ENCODE measurements at regions not wholly inside any gene's neighbourhood (a gene's known extent, or its start where the extent isn't known, plus 50 kb on each side); places are given as distances from the start of the nearest gene placed in this dataset.

- H3K27me3 ChIP-seq = no peaks in the 10 kb centered on the region
Measured at GRCh38 chr6:12590901-12591300, 125.7 kb upstream of the PHACTR1 start.

GRCh38 chr6:12592634-12593033 lies 123.9 kb upstream of the PHACTR1 start:
- peaks cover 22% of the 10 kb centered on the region for H3K4me1 ChIP-seq
- no peak overlapping the region for H3K9ac ChIP-seq
- no peak overlapping the region for H3K4me2 ChIP-seq
- no peaks in the 10 kb centered on the region for H4K20me1 ChIP-seq
- no peak overlapping the region for H3K4me3 ChIP-seq
- no peak for TF ChIP-seq Cebpa-rat (IDR thresholded peaks at IDR 0.05)
- no peaks in the 10 kb centered on the region for H3K9me3 ChIP-seq
- no peaks in the 10 kb centered on the region for H3K36me3 ChIP-seq
- H3K27me3 ChIP-seq = no peaks in the 10 kb centered on the region
- H3K27ac ChIP-seq = no peak overlapping the region

More at GRCh38 chr6:12590901-12591300, 125.7 kb upstream of the PHACTR1 start:
- H3K27ac ChIP-seq = no peak overlapping the region
- no peak for TF ChIP-seq Cebpa-rat (IDR thresholded peaks at IDR 0.05)
- no peak overlapping the region for H3K9ac ChIP-seq
- H3K4me3 ChIP-seq = no peak overlapping the region
- H4K20me1 ChIP-seq = no peaks in the 10 kb centered on the region
- no peak overlapping the region for H3K4me2 ChIP-seq
- H3K9me3 ChIP-seq = no peaks in the 10 kb centered on the region
- H3K36me3 ChIP-seq = no peaks in the 10 kb centered on the region
- peaks cover 19% of the 10 kb centered on the region for H3K4me1 ChIP-seq

GRCh38 chr6:12593771-12594529 lies 122.6 kb upstream of the PHACTR1 start:
- no peaks in the 10 kb centered on the region for H3K36me3 ChIP-seq
- no peak for TF ChIP-seq Cebpa-rat (IDR thresholded peaks at IDR 0.05)
- no peaks in the 10 kb centered on the region for H3K9me3 ChIP-seq
- peaks cover 22% of the 10 kb centered on the region for H3K4me1 ChIP-seq
- no peaks in the 10 kb centered on the region for H4K20me1 ChIP-seq
- peak overlapping the region; percentile 37; the same call in 1 of the 2 replicates for H3K27ac ChIP-seq
- no peaks in the 10 kb centered on the region for H3K27me3 ChIP-seq
- peak overlapping the region; percentile 54 for H3K4me2 ChIP-seq
- H3K4me3 ChIP-seq = no peak overlapping the region
- no peak overlapping the region for H3K9ac ChIP-seq

DNA sequence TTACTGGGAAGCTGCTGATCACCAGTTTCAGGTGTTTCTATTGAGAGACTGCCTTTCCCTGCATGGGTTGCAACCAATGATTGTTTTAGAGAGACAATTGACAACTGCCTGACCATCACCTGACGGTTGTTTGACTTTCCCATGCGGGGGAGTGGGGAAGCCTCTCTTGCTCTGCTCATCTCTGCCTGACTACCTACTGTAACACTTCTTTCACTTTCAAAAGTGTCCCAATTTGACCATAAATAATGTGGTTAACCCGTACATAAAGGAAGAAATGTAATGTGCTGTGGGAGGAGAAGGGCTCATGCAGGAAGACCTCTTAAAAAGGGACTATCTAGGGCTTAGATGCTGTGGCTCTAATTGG lies 122.1 kb upstream of the PHACTR1 start:
- no peak for TF ChIP-seq Cebpa-rat (IDR thresholded peaks at IDR 0.05)
- Histone ChIP-seq H3K27ac (peak overlapping the region; percentile 37; the same call in 1 of the 2 replicates), H3K36me3 (no peaks in the 10 kb centered on the region), H4K20me1 (no peaks in the 10 kb centered on the region), H3K4me1 (peaks cover 22% of the 10 kb centered on the region), H3K27me3 (no peaks in the 10 kb centered on the region), H3K9ac (no peak overlapping the region), H3K4me3 (no peak overlapping the region), H3K9me3 (no peaks in the 10 kb centered on the region), H3K4me2 (peak overlapping the region; percentile 54)

DNA sequence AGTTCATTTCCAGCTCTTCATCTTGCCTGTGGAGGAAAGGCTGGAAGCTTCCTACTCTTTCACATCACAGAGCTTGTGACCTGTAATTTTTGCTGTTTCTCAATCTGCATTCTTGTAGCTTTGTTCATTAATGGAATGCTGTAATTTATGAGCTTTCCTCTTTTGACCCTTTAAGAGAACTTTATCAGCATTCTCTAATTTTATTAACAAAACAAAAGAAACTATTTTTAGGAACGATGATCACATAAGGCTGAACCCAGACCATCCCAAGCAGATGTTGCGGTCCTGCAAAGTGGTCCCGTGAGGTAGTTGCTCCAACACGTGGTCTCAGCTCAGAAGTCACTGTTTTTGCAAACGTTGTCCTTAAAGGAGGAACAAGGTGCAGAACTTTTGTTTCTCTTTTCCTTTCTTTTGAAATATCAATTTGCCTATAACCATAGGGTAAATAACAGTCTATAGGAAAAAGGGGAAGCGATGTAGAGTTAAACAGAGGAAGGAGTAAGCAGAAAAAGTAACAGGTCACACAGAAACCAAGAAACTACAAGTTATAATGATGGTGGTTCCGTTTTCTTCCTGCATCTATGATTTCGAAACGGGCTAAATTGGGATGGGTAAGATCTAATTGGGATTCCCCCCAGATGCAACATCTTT lies 121.3 kb upstream of the PHACTR1 start:
- H3K36me3 ChIP-seq = no peaks in the 10 kb centered on the region
- no peak for TF ChIP-seq Cebpa-rat (IDR thresholded peaks at IDR 0.05)
- no peak overlapping the region for H3K4me3 ChIP-seq
- peak overlapping the region; percentile 54 for H3K4me2 ChIP-seq
- H3K4me1 ChIP-seq = peaks cover 22% of the 10 kb centered on the region
- no peak overlapping the region for H3K9ac ChIP-seq
- peak overlapping the region; percentile 37; the same call in 1 of the 2 replicates for H3K27ac ChIP-seq
- H3K9me3 ChIP-seq = no peaks in the 10 kb centered on the region
- no peaks in the 10 kb centered on the region for H4K20me1 ChIP-seq
- no peaks in the 10 kb centered on the region for H3K27me3 ChIP-seq

DNA sequence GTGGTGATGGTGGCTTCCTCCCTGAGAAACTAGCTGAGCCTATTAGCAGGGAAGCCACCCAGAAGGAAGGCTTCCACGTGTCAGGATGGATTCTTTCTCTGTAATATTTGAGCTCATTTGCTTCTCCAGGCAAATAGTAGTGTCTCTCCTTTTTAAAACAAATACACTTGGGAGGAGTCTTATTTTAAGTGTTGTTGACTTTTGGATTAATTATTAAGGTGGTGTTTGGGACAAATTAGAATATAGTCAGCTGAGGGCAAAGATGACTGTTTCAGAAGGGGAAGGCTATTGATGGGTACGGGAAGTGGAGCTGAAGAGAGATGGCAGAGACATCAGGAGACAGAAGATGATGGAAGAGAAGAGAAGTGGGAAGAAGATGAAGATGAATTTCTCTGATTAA lies 119.8 kb upstream of the PHACTR1 start:
- no peaks in the 10 kb centered on the region for H3K9me3 ChIP-seq
- no peaks in the 10 kb centered on the region for H4K20me1 ChIP-seq
- H3K27ac ChIP-seq = no peak overlapping the region
- no peaks in the 10 kb centered on the region for H3K36me3 ChIP-seq
- no peak overlapping the region for H3K9ac ChIP-seq
- no peaks in the 10 kb centered on the region for H3K27me3 ChIP-seq
- H3K4me1 ChIP-seq = peaks cover 29% of the 10 kb centered on the region
- no peak overlapping the region for H3K4me2 ChIP-seq
- no peak for TF ChIP-seq Cebpa-rat (IDR thresholded peaks at IDR 0.05)
- no peak overlapping the region for H3K4me3 ChIP-seq

GRCh38 chr6:12598919-12599318 lies 117.6 kb upstream of the PHACTR1 start:
- TF ChIP-seq Cebpa-rat (IDR thresholded peaks at IDR 0.05) = no peak
- Histone ChIP-seq H3K4me1 (peaks cover 40% of the 10 kb centered on the region), H3K4me2 (no peak overlapping the region), H3K27me3 (no peaks in the 10 kb centered on the region), H3K9me3 (no peaks in the 10 kb centered on the region), H3K4me3 (no peak overlapping the region), H4K20me1 (no peaks in the 10 kb centered on the region), H3K9ac (no peak overlapping the region), H3K36me3 (no peaks in the 10 kb centered on the region), H3K27ac (no peak overlapping the region)

- Histone ChIP-seq H3K36me3 (no peaks in the 10 kb centered on the region), H3K27ac (no peak overlapping the region), H3K27me3 (no peaks in the 10 kb centered on the region), H3K4me1 (peaks cover 18% of the 10 kb centered on the region), H4K20me1 (no peaks in the 10 kb centered on the region), H3K9me3 (no peaks in the 10 kb centered on the region), H3K4me3 (no peak overlapping the region), H3K9ac (no peak overlapping the region), H3K4me2 (peak overlapping the region; percentile 58)
- TF ChIP-seq Cebpa-rat (IDR thresholded peaks at IDR 0.05) = no peak
Measured at GRCh38 chr6:12601881-12602280, 114.7 kb upstream of the PHACTR1 start.

DNA sequence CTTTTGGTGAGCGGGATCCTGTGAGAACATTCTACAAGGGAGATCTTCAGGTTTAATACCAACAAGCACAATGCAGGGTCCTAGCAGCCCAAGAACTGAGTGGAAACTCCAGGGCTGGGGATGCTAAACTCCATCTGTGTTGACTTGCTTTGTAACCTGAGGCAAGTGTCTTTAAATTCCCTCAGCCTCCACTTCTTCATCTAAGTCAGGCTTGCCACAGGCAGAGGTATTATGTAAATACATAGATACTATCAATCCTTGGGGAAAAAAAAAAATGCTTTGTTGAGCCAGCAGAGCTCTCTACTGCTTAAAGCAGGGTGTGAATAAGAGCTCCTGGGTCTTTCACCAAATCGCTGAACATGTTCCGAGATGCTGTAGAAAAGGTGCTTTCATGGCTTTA lies 114.2 kb upstream of the PHACTR1 start:
- Histone ChIP-seq H3K27me3 (no peaks in the 10 kb centered on the region), H3K27ac (no peak overlapping the region), H3K36me3 (no peaks in the 10 kb centered on the region), H3K4me3 (no peak overlapping the region), H3K9me3 (no peaks in the 10 kb centered on the region), H3K4me2 (peak overlapping the region; percentile 58), H3K9ac (no peak overlapping the region), H4K20me1 (no peaks in the 10 kb centered on the region), H3K4me1 (peaks cover 18% of the 10 kb centered on the region)
- no peak for TF ChIP-seq Cebpa-rat (IDR thresholded peaks at IDR 0.05)

- Histone ChIP-seq H3K27ac (no peak overlapping the region), H3K4me2 (0 out of 2 replicates have a peak overlapping the region, but pooled peaks have one; percentile 58), H3K9ac (no peak overlapping the region), H3K4me1 (peaks cover 22% of the 10 kb centered on the region), H4K20me1 (no peaks in the 10 kb centered on the region), H3K9me3 (no peaks in the 10 kb centered on the region), H3K27me3 (no peaks in the 10 kb centered on the region), H3K36me3 (no peaks in the 10 kb centered on the region), H3K4me3 (no peak overlapping the region)
- no peak for TF ChIP-seq Cebpa-rat (IDR thresholded peaks at IDR 0.05)
Measured at GRCh38 chr6:12602951-12603672, 113.5 kb upstream of the PHACTR1 start.

Data from BLaER1 (cell line).